Keratinocyte (primary cell): ENCODE measurements at regions not wholly inside any gene's neighbourhood (a gene's known extent, or its start where the extent isn't known, plus 50 kb on each side); places are given as distances from the start of the nearest gene placed in this dataset.

Experiments
- DNase-seq: peaks from one replicate; pipeline ENCODE4 v3.0.0-alpha.2; 2011; ENCODE audit warnings: low read depth, missing footprints, low spot score
- FAIRE-seq: peaks from 2 replicates; lab custom pipeline; 2011; peaks lifted over from hg19 to GRCh38; lab: Jason Lieb, UNC
- H2AFZ ChIP-seq: 2 replicates; pipeline ENCODE4 v1.6.0; 2012; ENCODE audit warnings: low read length, control low read depth, inconsistent platforms; ENCODE audit not compliant: control insufficient read depth
- H3K27ac ChIP-seq: 2 replicates; pipeline ENCODE4 v1.5.1; 2011; ENCODE audit warnings: low read length; ENCODE audit not compliant: control insufficient read depth, insufficient read depth
- H3K27me3 ChIP-seq: 3 replicates; pipeline ENCODE4 v1.6.0; 2011; ENCODE audit warnings: low read length; ENCODE audit not compliant: control insufficient read depth, insufficient read depth; ENCODE audit errors: extremely low read depth
- H3K36me3 ChIP-seq, 2 experiments: 2 replicates in 1 of 2; 3 replicates in 1 of 2; pipeline ENCODE4 v1.5.1; 2011; ENCODE audit warnings: low read length in 2 of 2, mild to moderate bottlenecking in 1 of 2; ENCODE audit not compliant: control insufficient read depth in 2 of 2, insufficient read depth in 2 of 2; ENCODE audit errors: extremely low read depth in 1 of 2
- H3K4me1 ChIP-seq: 3 replicates; pipeline ENCODE4 v1.5.1; 2011; ENCODE audit warnings: low read length; ENCODE audit not compliant: control insufficient read depth, insufficient read depth; ENCODE audit errors: extremely low read depth
- H3K4me2 ChIP-seq: 3 replicates; pipeline ENCODE4 v1.6.0; 2011; ENCODE audit warnings: low read depth, low read length; ENCODE audit not compliant: control insufficient read depth, insufficient read depth; ENCODE audit errors: extremely low read depth
- H3K4me3 ChIP-seq, 3 experiments: fragments of 200-600 bp in 1 of 3; sonication (generic) in 1 of 3; 2 replicates in 2 of 3; 3 replicates in 1 of 3; pipeline ENCODE4 v1.5.1; 2011 to 2016; ENCODE audit warnings: low read length in 3 of 3, mild to moderate bottlenecking in 3 of 3, control low read depth in 2 of 3, inconsistent platforms in 1 of 3, low read depth in 1 of 3, mixed read lengths in 1 of 3, mixed run types in 1 of 3, moderate library complexity in 1 of 3; ENCODE audit not compliant: control insufficient read depth in 2 of 3, insufficient read depth in 2 of 3; ENCODE audit errors: extremely low read depth in 1 of 3
- H3K79me2 ChIP-seq: 2 replicates; pipeline ENCODE4 v1.6.0; 2012; ENCODE audit warnings: low read length; ENCODE audit not compliant: control insufficient read depth, insufficient read depth
- H3K9ac ChIP-seq: 3 replicates; pipeline ENCODE4 v1.6.0; 2011; ENCODE audit warnings: low read length; ENCODE audit not compliant: control insufficient read depth, insufficient read depth; ENCODE audit errors: extremely low read depth
- H3K9me1 ChIP-seq: 3 replicates; pipeline ENCODE4 v1.6.0; 2011; ENCODE audit warnings: low read length; ENCODE audit not compliant: control insufficient read depth, insufficient read depth; ENCODE audit errors: extremely low read depth
- H3K9me3 ChIP-seq: 2 replicates; pipeline ENCODE4 v1.5.1; 2012; ENCODE audit warnings: low read depth, low read length; ENCODE audit not compliant: control insufficient read depth
- H4K20me1 ChIP-seq: 3 replicates; pipeline ENCODE4 v1.6.0; 2011; ENCODE audit warnings: low read length; ENCODE audit not compliant: control insufficient read depth, insufficient read depth; ENCODE audit errors: extremely low read depth
- CTCF ChIP-seq, 3 experiments: IDR thresholded peaks in 1 of 3; conservative IDR thresholded peaks in 1 of 3; optimal IDR thresholded peaks in 1 of 3; 2 replicates in 2 of 3; 3 replicates in 1 of 3; pipeline versions ENCODE3 to v1.5.1; 2011; ENCODE audit warnings: low read length in 3 of 3, mild to moderate bottlenecking in 3 of 3, moderate library complexity in 2 of 3, control low read depth in 1 of 3, inconsistent platforms in 1 of 3; ENCODE audit not compliant: insufficient read depth in 2 of 3; ENCODE audit errors: extremely low read depth in 1 of 3
- EZH2 ChIP-seq: IDR thresholded peaks from one replicate; pipeline ENCODE4 v1.6.1; 2012; ENCODE audit warnings: inconsistent platforms, mild to moderate bottlenecking, low read length, moderate library complexity
- dilution Hi-C: fragments of 300-500 bp; cut with MboI; formaldehyde crosslinking; loops from one replicate; pipeline ENCODE4 v1.7.0; 2020; ENCODE audit warnings: low sequenced_read_pairs; ENCODE audit not compliant: extremely low pct_ligation_motif_present

- DNase-seq = no peak
- no peak for TF ChIP-seq EZH2
- TF ChIP-seq CTCF (optimal IDR thresholded peaks at IDR 0.05 in 1 of 3, IDR thresholded peaks at IDR 0.05 in 1 of 3, conservative IDR thresholded peaks at IDR 0.05 in 1 of 3; ENCODE audit: extremely low read depth in 1 of 3, insufficient read depth in 2 of 3, low read length in 3 of 3) = no peak
- no peak overlapping the region for H3K4me2 ChIP-seq
- no peak overlapping the region for H3K27ac ChIP-seq
- no peaks in the 10 kb centered on the region for H3K27me3 ChIP-seq
- H3K79me2 ChIP-seq = no peaks in the 10 kb centered on the region
- dilution Hi-C loops = no loop called here
- H3K9me3 ChIP-seq = no peaks in the 10 kb centered on the region
- no peaks in the 10 kb centered on the region for H3K9me1 ChIP-seq
- no peaks in the 10 kb centered on the region for H3K36me3 ChIP-seq
- H4K20me1 ChIP-seq = no peaks in the 10 kb centered on the region
- peaks cover 7% of the 10 kb centered on the region for H3K4me1 ChIP-seq
- no peak for FAIRE-seq
- H3K4me3 ChIP-seq = no peak overlapping the region
- H2AFZ ChIP-seq = no peak overlapping the region
- H3K9ac ChIP-seq = no peak overlapping the region
Measured at GRCh38 chr10:78957471-78958039, 111.2 kb upstream of the ZMIZ1 start.

GRCh38 chr10:78959217-78959923 lies 109.4 kb upstream of the ZMIZ1 start:
- Histone ChIP-seq H3K4me2 (no peak overlapping the region), H3K9ac (no peak overlapping the region), H4K20me1 (no peaks in the 10 kb centered on the region), H3K4me3 (no peak overlapping the region), H3K4me1 (peaks cover 15% of the 10 kb centered on the region), H3K79me2 (no peaks in the 10 kb centered on the region), H2AFZ (no peak overlapping the region), H3K27ac (no peak overlapping the region), H3K27me3 (no peaks in the 10 kb centered on the region), H3K9me3 (no peaks in the 10 kb centered on the region), H3K36me3 (no peaks in the 10 kb centered on the region), H3K9me1 (no peaks in the 10 kb centered on the region)
- DNase-seq = no peak
- FAIRE-seq = no peak
- TF ChIP-seq EZH2 (no peak), CTCF (optimal IDR thresholded peaks at IDR 0.05 in 1 of 3, IDR thresholded peaks at IDR 0.05 in 1 of 3, conservative IDR thresholded peaks at IDR 0.05 in 1 of 3; ENCODE audit: extremely low read depth in 1 of 3, insufficient read depth in 2 of 3, low read length in 3 of 3) (no peak)
- dilution Hi-C loops = no loop called here
